HG03378 (cell line): ENCODE measurements at regions not wholly inside any gene's neighbourhood (a gene's known extent, or its start where the extent isn't known, plus 50 kb on each side); places are given as distances from the start of the nearest gene placed in this dataset.

Experiments
- ATAC-seq: cut with Tn5 transposase; IDR thresholded peaks from one replicate; pipeline ENCODE4 v1.9.1; 2021; ENCODE audit warnings: mild to moderate bottlenecking, moderate library complexity; ENCODE audit not compliant: unreplicated experiment

DNA sequence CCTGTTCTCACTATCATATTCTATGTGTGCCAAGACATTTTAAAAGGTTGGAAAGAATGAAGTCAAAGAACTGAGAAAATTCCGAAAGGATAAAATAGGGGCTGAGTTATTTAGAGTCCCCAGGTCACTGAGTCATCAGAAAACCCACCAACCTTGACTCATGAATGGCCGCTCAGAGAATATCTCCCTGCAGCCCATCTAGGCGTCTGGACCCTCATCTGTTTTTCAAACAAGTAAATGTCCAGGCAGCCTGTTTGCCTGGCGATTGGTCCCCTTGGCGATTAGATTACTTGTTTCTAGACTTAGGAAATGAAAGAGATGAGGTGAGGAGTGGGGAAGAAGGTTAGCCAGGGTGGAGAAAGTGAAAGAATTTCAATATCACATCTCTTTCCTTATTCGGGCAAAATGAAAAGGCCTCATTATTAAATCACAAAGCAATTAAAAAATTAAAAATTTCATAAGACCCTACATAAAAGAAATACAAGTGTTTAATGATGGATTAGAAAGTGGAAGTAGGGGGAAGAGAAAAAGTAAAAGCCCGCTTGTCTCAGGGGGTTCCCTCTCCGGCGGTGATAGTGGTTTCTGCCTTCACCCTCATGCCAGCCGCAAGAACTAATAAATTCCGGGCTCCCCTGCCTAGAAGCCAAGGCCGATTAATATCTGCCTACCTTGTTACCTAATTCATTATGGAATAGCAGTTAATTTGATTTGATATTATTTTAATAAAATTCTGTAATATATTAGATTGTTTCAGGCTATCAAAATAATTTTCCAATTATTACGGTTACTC lies 415.9 kb downstream of the BCL11B start:
- ATAC-seq: no peak

GRCh38 chr14:98858158-98858557 lies 413.8 kb downstream of the BCL11B start:
- ATAC-seq: no peak

DNA sequence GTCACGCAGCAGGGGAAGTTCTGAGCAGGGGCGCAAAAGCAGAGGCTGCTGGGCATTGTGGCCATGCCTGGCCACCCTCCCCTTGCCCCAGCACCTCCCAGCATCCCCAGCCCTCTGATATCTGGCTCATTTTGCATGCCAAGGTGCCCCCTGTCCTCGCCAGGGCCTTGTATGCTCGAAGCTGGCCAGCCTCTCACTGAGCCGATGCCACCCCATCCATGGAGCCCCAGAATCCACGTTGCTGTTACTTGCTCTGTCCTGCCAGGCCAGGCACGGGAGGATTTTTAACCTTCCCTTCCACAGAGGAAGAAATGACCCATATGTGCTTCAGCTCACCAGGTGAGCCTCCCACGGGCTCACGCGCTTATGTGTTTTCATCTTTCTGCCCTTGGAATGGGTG lies 413.4 kb downstream of the BCL11B start:
- ATAC-seq: no peak

GRCh38 chr14:98859301-98859700 lies 412.7 kb downstream of the BCL11B start:
- ATAC-seq: no peak

GRCh38 chr14:98864211-98864610 lies 407.8 kb downstream of the BCL11B start:
- no peak for ATAC-seq

DNA sequence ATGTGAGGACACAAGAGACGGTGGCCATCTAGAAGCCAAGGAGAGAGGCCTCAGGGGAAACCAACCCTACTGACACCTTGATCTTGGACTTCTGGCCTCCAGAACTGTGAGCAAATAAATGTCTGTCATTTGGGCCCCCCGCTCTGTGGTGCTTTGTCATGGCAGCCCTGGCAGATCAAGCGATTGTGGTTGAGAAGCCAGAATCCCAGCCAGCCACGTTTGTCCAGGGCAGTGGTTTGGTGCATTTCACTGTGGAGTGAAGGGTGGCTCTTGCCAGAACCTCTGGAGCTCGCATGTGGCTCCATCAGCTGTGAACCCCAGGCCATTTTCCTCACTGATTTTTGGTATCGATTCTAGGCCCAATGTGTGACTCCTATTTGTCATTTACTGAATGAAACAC lies 404.9 kb downstream of the BCL11B start:
- no peak for ATAC-seq

DNA sequence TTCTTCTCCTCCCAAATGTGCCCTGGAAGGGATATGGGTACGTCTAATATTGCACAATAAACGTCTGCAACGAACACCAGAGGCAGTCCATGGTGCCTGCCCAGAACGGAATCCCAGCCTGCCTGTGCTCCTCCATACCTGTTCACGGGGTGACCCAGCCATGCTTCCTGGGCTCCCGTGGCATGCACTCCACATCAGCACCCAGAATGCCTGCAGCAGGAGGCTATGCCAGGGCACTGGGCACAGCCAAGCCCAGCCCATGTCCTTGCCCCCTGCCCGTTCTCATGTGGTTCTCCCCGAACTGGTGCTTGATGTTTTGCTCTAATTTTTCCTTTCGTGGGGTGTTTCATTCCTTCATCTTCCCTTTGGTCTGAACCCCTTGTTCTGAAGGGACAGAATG lies 404.3 kb downstream of the BCL11B start:
- ATAC-seq: no peak

GRCh38 chr14:98868866-98869265 lies 403.1 kb downstream of the BCL11B start:
- ATAC-seq: no peak

DNA sequence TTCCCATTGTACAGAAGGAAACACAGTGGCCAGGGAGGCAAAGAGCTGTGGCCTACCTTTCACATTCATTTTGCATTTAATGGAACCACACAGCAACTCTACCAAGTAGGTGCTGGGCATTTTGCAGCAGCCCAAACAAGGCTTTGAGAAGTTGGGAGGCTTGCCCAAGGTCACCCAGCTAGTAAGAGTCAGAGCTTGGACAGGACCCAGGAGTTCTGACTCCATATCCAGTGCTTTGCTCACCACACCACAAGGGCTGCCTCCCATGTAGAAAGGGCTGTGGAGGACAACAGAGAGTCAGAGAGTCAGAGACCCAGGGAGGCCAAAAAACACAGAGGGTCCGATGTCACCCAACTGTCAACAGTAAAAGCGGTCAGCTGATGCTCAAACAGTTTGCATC lies 400.2 kb downstream of the BCL11B start:
- ATAC-seq: no peak

GRCh38 chr14:98877065-98877464 lies 394.9 kb downstream of the BCL11B start:
- no peak for ATAC-seq

GRCh38 chr14:98878282-98878681 lies 393.7 kb downstream of the BCL11B start:
- no peak for ATAC-seq

- ATAC-seq: no peak
These were observed 385.0 kb downstream of the BCL11B start for GRCh38 chr14:98886982-98887381.

- ATAC-seq: no peak
These were observed 383.7 kb downstream of the BCL11B start for GRCh38 chr14:98888281-98888680.

GRCh38 chr14:98888927-98889835 lies 382.8 kb downstream of the BCL11B start:
- ATAC-seq: no peak

DNA sequence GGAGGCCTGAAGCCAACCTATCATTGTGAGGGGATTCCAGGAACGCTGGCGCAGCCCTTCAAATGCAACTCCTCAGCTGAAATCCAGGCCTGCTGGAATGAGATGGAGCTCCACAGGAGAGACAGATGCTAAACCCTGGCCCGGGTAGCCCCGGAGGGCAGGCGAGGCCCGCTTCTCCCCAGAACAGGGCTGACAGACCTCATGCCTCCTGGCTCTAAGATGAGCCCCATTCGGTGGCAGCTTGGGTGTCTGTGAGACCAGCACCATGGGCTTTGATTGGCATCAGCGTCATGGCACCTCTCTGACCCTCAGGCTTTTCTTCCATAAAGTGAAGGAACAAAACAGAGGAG lies 382.2 kb downstream of the BCL11B start:
- ATAC-seq: no peak

GRCh38 chr14:98890556-98891340 lies 381.2 kb downstream of the BCL11B start:
- ATAC-seq: no peak

- ATAC-seq: no peak
These were observed 378.3 kb downstream of the BCL11B start for GRCh38 chr14:98893675-98894074.

DNA sequence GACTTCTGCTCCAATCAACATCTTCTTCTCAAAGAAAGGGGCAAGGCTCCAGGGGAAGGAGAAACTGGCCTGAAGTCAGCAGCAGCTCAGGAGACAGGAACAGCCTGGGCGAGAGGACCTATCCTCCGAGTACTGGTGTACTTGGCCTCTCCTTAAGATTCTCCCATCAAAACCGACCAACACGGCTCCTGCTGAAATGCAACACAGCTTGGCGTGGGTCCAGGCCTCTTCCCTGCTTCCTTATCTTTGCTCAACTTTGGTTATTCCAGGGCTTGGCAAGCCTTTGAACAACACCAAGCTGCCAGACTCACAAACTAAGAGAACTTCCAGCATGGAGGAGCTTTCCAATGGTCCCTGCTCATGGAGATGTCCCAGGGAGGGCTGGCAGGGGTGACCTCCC lies 377.4 kb downstream of the BCL11B start:
- ATAC-seq: no peak

- no peak for ATAC-seq
These were observed 375.5 kb downstream of the BCL11B start for GRCh38 chr14:98896449-98896848.

- no peak for ATAC-seq
These were observed 374.2 kb downstream of the BCL11B start for GRCh38 chr14:98897605-98898309.

DNA sequence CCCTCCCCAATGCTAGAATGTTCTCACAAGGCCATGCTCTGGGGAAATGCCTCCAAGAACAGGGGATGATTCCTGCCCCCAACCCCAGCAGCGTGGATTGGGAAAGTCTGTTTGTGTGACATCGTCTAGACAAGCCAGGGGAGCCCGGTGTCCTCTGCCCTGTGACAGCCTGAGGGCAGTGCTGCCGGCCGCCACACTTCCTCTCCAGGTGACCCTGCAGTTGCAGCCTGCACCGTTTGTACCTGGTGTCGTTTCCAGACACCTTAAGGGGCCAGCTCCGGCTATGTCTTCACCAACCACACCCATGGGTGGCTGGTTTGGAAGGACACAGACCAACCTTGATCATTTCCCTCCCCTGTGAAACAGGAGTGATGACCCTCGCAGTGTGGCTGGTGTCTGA lies 372.6 kb downstream of the BCL11B start:
- no peak for ATAC-seq
